GM03348 (cell line): ENCODE measurements at regions not wholly inside any gene's neighbourhood (a gene's known extent, or its start where the extent isn't known, plus 50 kb on each side); places are given as distances from the start of the nearest gene placed in this dataset.
A peak's percentile ranks its signal among the peaks of the same experiment; 100 is the strongest.

Source experiments
- DNase-seq: peaks from one replicate; pipeline ENCODE4 v3.0.0; 2012; ENCODE audit warnings: low spot score

DNA sequence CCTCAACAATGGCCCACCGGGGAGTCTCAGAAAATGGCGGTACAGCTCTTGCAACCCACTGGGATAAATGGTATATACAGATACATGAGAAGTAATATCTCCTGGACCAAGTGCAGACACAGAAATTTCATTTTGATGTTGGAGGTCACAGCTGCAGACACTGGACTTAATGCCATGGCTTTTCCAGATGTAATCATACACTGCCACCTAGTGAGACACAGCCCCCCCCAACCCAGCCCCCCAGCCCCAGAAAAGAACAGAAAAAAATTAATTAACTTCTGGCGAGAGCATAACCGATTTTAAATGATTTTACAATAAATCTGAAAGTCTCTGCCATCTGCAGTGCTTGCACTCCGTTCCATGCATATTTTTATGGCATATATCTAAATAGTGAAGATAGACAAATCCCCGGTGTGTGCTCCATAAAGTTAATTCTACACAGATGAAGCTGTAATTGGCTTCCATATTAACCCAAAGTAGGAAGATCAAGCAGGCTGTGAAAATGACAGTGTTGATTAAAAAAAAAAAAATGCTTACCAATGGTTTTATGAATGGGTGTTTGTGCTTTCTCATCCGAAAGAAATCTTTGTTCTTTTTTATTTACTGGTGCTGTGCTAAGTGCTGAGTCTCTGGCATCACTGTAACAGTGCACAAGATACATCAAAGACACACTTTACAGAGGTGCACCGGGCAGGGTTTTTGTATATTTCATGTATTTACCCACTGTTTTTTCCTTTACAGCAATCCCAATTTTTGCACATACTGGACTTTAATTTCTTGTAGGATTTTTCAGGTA, 804.1 kb downstream of the TFAP2A start:
- peak; percentile 9 for DNase-seq

DNA sequence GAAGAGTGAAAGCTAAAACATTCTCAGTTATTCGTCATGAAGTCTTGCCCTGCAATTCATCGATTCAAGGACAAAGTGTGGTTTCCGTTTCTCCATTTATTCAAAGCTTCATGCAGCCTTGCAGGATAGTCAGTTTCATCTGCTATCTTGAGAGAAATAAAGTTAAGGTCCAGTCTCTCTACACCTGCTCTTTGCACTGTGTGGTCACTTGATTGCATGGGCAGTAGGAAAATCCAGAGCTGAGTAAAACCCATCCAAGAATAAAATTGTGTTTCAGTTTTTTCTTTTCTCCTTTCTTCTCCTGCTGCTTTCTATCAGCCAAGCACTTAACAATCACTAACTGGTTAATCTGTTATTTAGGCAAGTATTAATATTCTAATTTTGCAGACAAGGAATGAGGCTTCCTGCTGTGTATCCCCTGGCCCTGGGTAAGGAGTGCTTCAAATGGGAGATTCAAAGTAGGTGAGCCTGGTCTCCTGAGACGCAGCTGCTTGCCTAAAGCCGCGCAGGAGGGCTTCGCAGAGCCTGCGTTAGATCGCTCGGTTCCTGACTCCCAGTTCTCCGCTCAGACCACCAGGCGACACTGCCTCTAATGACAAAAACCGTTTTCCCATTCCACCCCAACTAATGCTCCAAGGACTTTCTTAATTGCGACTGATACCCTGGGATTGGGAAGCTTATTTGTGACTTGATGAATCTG, 808.3 kb downstream of the TFAP2A start:
- no peak for DNase-seq

DNA sequence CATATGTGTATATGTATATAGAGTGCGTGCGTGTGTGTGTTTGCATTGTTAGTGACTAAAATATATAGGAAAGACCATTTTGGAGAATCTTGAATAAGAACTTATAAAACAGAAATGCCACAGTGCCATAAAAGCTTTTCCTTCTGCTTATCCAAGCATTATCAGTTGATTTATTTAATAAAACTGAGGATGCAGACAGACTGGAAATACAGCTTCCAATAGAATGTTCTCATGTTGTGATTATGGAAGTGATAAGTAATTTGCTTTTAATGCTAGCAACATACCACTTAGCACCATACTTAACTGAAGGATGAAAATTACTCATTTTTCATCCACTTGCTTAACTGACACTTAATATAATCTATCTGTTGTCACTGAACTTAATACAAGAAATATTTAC, 820.1 kb downstream of the TFAP2A start:
- DNase-seq, result no peak

DNA sequence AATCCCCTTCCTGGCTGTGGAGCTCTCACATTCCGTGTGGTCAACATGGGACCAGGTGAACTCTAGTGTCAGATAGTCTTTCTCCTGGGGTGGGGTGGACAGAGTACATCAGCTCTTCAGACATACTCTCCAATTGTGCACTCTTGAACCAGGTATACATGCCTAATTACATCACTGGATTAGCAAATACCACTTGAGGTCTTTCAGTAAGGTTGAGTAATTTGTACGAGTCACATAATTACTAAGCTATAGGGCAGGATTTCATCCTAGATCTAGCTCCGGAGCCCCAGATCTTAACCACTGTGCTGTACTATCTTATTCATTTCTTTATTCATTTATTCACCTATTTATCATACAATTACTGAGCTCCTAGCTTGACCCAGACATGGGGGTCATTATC, 821.3 kb downstream of the TFAP2A start:
- no peak for DNase-seq

DNA sequence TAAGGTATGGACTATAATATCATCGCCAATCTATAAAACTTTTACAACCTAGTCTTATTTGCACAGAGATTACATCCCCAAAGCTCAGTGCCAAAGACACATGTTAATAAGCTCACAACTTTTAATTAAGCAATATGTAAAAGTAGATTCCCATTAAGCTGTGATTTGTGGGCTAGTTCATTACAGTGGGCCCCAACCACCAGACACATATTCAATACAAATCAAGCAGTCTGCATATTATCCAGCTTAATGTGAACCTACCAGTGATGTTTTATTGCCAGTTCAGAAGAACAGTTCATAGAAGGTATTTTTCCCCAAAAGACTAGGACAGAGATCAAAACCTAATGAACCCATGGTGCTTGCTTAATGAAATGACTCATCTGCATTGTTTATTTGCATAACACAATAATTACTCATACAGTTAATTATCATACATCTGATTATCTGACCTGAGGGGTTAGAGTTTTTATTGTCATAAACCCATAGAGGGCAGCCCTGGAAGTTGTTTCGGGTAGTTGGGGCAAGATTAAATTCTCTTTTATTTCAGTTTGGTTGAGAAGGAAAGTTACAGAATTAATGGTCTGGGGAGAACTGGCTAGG, 831.0 kb downstream of the TFAP2A start:
- DNase-seq, result no peak

DNA sequence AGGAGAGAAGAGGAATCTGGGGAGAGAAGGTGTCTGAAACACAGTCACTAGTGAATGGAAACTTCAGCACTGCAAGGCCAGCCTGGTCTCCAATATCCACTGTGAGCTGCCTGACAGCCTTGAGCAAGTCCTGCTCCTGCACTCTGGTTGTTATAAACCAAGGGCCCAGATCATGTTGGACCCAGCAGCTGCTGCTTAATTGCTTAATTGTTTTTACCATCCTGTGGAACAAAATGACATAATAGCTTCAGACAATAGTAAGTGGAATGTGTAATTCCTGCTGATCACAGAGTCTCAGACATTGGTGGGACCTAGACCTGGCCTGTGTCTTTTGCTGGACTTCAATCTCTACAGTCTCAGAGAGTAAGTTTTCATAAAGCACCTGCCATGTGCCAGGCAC, 833.7 kb downstream of the TFAP2A start:
- DNase-seq, result no peak

DNA sequence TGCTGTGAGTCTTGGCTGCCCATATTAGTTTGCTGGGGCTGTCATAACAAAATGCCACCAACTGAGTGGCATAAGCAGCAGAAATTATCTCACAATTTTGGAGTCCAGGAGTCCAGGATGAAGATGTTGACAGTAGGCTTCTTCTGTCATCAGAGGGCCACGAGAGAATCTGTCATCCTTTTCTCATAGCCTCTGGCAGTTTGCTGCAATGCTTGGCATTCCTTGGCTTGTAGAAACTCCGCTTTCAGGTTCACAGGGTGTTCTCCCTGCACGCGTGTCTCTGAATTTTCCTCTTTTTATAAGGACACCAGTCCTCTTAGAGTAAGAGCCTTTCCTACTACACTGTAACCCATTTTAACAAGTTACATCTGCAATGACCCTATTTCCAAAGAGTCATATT, 838.4 kb downstream of the TFAP2A start:
- DNase-seq, result no peak

DNA sequence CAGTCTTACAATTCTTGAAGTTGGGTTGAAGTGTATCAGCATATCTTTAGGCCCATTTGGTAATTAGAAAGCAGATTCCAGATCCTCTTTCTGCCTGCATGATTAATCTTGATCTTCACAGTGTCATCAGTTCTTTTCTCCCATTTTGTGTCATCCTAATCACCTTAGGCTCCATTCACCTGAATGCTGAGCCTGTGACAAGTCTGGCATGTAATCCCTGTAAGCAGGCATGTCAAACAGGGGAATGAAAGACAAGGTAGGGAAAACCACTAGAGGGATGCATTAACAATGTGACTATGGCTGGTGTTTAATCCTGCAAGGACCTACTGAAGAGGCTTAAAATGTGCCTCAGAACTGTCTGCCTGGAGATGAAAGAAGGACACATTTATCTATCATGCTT, 848.8 kb downstream of the TFAP2A start:
- DNase-seq, result no peak

DNA sequence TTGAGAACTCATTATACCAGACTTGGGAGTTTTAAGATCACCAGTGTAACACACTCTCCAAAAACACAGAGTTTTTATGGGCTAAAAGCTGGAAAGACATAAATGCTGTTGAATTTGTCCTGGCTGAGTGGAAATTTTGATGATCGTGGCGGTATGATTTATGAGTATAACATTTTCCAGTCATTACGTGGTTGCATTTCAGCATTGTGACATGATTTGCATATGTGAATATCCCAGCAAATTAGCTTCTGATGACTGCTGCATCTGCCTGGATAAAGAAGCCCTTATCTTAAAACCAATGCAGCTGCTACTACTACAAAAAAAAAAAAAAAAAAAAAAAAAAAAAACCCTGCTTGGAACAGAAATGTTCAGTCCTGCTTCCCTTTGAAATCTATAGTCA, 850.9 kb downstream of the TFAP2A start:
- DNase-seq, result no peak

DNA sequence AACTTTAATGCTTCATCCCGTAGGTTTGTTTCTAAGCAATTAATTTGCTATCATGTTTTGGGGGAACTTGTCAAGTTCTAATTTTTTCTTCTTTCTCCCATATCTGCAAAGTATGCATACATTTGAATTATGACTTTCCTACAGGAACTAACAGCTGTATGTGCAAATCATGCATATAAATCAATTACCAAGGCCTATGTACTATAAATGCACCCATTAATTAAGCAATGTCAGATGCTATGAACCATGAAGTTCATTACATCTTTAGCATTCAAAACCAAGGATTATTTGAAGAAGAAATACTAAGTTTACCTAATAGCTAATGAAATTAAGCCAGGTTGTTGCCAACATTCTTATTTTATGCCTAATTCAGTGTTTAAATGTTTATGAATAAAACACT, 851.3 kb downstream of the TFAP2A start:
- no peak for DNase-seq

DNA sequence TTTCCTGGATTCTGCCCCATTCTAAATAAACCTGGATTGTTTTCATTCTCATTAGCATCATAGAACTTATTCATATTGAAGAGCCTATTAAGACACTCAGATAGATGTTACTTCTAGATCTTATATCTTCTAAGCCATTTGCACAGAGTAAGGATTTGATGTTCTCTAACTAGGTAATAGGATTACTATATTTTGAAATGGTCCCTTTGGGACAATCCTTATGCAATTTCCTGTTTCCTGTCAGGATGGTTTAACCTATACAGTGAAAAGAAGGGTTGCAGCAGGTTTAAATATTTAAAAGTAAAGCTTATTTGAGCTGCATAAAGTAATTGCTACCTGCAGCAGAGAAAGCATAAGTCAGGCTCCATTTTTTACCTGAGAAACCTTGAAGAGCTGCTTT, 860.1 kb downstream of the TFAP2A start:
- DNase-seq, result no peak

DNA sequence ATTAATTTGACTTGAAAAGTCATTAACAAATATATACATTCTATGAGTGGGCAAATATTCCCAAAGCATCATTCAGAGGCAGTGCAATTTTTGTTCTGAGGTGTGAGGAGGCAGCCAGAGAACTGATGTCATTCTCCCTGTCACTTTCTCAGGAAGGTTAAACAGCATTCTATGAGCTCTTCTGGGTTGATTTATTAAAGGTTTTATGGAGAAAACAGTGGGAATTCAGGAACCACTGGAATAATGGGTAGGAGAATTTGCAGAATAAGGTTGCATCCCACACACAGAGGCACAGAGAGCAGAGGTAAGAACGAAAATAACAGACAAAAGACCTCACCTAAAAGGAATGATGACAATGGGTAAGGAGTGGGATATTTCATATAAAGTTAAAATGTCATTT, 860.6 kb downstream of the TFAP2A start:
- no peak for DNase-seq

DNA sequence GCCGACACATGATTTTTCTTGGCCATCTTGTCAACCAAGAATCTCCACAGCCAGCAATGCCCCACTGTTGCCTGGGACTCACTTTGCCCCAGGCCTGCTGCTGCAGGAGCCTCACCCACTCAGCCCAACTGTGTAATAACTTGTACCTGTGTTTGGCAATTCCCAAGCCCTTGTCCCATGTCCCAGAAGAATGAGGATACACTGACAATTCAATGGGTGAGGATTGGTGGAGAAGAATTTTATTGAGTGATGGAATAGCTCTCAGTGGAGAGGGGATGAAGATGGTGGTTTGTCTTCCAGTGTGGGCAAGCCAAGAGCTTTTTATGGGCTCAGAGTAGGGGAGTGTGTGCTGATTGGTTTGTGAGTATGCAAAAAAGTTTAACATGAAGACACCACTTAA, 861.9 kb downstream of the TFAP2A start:
- no peak for DNase-seq

DNA sequence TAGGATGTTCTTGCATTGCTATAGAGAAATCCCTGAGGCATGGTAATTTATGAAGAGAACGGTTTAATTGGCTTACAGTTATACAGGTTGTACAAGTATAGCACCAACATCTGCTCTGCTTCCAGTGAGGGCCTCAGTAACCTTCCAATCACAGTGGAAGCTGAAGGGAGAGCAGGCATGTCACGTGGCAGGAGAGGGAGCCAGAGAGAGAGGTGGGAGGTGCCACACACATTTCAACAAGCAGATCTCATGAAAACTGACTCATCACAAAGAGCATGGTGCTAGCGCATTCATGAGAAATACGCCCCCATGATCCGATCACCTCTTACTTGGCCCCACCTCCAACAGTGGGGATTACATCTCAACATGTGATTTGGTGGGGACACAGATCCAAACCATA, 871.2 kb downstream of the TFAP2A start:
- DNase-seq, result no peak

DNA sequence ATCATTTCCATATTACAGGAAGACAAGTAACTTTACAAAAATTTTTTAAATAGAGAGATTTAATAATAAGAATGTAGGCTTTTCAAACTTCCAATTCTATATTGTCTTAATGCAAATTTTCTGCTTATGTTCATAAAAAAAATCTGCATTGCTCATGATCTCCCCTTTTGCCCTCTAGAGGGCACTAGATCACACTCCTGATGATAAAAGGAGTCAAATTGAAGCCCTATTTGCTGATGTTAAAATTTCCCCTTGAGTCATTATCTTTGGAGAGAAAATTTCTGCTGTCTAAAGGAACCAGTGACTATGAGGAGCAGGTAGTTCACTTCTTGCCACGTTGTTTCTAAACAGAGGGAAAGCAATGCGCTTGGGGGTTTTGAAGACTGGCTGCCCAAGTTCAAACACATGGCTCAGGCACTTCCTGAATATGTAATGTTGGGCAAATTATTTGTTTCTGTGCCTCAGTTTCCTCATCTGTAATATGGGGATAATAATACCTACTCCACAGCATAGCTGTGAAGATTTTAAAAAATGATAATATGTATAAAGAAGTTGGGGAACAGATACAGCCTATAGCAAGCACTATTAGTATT, 874.2 kb downstream of the TFAP2A start:
- peak; percentile 46 for DNase-seq

DNA sequence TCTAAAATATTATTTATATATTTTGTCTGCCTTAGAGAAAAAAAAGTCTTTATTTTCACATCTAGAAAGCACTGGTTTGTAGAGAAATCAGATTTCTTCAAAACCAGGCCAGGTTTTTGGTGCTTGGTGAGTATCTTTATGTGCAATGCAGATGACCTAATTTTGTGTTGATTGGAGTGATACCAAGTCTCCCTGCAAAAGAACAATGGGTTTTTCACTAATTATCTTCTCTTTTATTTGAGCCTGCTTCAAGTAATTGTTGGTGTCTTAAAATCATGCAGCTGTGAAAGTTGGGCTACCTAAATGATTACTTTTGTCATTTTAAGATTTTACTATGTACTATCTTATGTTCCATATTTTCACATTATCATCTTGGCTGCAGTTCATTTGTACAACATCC, 874.7 kb downstream of the TFAP2A start:
- DNase-seq, result no peak

DNA sequence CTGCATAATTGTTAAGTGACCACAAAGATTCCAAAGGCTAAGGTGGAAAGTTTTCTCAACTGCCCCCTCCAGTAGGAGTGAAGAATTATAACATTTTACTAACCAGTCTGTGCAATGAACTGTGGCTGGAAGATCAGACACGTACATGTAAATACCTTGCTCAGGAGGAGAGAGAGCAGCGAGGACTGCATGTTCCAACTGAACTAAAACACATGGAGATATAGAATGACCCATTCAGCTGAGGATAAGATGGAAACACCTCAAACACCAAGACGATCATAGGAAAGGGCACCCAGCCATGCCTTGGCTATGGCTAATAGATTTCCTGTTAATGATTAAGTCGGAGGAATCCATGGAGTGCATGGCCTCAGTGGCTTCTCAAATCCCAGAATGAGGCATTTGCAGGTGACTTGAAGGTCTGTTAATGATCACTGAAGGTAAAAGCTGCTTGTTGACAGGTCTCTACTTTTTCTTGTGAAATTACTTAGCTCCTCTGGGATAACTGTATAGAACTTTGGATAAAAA, 875.6 kb downstream of the TFAP2A start:
- no peak for DNase-seq

DNA sequence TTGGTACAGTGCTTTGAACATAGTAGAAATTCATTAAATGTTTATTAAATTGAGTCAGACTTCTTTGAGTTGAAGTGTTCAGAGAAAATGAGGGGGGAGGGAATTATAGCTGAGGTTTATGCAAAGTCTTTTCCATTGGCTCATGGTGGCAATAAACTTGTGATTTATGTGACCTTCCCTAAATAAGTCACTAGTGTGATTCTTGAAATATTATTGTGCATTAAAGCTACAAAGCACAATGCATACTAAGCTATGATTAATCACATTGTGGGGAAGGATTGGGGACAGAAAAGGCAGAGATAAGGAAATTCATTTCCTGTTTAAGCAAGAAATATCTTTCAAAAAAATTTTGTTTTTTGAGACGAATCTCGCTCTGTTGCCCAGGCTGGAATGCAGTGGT, 877.5 kb downstream of the TFAP2A start:
- DNase-seq, result peak; percentile 35

DNA sequence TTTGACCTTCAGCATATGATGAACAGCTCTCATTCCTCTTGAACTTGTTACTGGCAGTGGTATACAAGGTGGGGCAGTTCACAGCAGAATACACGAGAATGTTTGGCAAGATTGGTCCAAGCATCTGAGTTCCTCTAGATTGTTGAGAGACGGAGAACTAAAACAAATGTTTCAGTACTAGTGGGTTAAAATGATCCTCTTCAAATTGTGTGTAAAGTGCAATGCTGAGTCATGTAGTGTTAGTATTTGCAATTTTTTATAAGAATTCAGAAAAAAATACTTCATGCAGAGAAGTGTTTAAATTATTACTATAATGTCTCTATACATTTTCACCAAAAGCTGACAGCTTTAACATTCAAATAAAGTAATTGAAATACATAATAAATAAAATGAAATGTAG, 879.8 kb downstream of the TFAP2A start:
- DNase-seq, result no peak

DNA sequence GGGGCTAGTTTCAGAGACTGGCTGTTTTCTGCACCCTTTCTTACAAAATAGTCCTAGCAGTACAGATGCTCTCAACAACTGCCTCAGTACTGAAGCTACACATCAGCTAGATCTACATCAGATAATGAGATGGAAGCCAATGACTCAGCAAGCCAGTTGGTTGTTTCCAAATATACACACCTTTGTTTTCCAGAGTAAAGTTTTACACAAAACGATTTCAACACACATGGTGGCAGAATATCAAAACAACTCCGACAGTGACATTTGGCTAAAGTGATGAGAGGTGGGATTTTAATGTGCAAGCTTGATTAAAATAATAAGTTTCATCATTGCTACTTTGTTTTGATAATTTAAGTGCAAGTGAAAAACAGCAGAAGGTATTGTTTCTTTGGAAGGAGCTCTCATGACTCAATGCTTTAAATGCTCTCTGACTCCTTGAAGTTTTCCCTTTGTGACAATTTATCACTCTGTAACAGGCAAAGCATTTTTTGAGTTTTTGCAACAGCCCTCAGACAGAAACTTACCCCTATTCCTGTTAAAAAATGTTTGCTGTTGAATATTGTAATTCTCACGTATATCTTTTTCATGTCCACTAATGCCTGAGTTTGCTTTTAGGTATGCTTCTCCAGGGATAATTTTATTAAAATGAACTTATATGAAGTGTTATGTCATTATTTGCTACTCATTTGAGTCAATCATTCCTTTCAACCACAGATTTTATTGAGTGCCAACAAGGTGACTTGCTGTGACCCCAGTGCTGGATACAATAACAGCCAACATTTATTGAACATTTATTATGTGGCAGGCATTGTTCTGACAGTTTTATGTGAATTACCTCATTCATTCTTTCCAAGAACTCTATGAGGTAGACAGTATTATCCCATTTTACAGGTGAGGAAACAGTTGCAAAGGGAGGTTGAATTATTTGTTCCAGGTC, 882.0 kb downstream of the TFAP2A start:
- DNase-seq, result no peak

DNA sequence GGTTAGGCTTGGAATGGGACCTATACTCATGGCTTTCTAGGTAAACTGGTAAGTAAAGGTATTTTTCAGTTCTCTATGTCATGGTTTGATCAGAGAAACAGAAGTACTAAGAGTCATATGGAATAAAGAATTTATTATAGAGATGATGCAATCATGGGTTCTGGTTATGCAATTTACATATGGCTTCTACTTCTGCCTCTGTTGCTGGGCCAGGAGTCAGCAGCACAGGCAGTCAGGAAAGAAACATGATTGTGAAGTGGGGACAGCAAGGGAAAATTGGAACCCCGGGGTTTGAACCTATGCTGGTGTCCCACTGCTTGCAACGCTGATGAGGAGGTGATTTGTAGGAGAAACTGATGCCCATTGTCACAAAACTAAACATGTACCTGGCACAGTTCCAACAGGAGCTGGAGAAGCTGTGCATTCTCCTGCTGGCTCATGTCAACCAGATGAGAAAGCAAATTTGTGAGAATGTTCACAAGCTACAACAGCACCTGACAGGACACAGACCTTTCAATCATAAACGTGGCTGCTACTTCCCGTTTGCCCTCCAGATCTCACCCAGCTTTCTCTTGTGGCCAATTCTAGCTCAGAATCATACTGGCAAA, 887.1 kb downstream of the TFAP2A start:
- DNase-seq, result no peak
